Parathyroid adenoma (tissue), 2 donors: ENCODE measurements at regions not wholly inside any gene's neighbourhood (a gene's known extent, or its start where the extent isn't known, plus 50 kb on each side); places are given as distances from the start of the nearest gene placed in this dataset.

Source experiments
- H2AFZ ChIP-seq: fragments of 300-600 bp; sonication (generic); one replicate; pipeline ENCODE4 v1.7.0; 2017; ENCODE audit warnings: antibody characterized with exemption, mild to moderate bottlenecking
- H3K27ac ChIP-seq: fragments of 300-600 bp; sonication (generic); one replicate; pipeline ENCODE4 v1.7.0; 2017
- H3K27me3 ChIP-seq: fragments of 300-600 bp; sonication (generic); one replicate; pipeline ENCODE4 v1.7.0; 2017; ENCODE audit warnings: low read length; ENCODE audit not compliant: control insufficient read depth, insufficient read depth
- H3K36me3 ChIP-seq: fragments of 300-600 bp; sonication (generic); one replicate; pipeline ENCODE4 v1.7.0; 2017; ENCODE audit warnings: low read length; ENCODE audit not compliant: control insufficient read depth, insufficient read depth
- H3K4me1 ChIP-seq: fragments of 300-600 bp; sonication (generic); one replicate; pipeline ENCODE4 v1.7.0; 2017; ENCODE audit warnings: control low read depth
- H3K4me2 ChIP-seq: fragments of 300-600 bp; sonication (generic); one replicate; pipeline ENCODE4 v1.7.0; 2017; ENCODE audit warnings: low read length
- H3K4me3 ChIP-seq: fragments of 300-600 bp; sonication (generic); one replicate; pipeline ENCODE4 v1.7.0; 2017; ENCODE audit warnings: low read depth, low read length
- H3K79me2 ChIP-seq: fragments of 300-600 bp; sonication (generic); one replicate; pipeline ENCODE4 v1.7.0; 2017; ENCODE audit warnings: control low read depth
- H3K9ac ChIP-seq: fragments of 300-600 bp; sonication (generic); one replicate; pipeline ENCODE4 v1.7.0; 2017; ENCODE audit warnings: mild to moderate bottlenecking
- H3K9me3 ChIP-seq: fragments of 300-600 bp; sonication (generic); one replicate; pipeline ENCODE4 v1.7.0; 2017; ENCODE audit warnings: low read length; ENCODE audit not compliant: control insufficient read depth
- CTCF ChIP-seq: fragments of 300-600 bp; sonication (generic); IDR thresholded peaks from one replicate; pipeline ENCODE4 v1.7.0; 2017; ENCODE audit warnings: antibody characterized with exemption, mild to moderate bottlenecking
- donor health status: primary hyperparathyroidism.

GRCh38 chr12:77592836-77593235 lies 237.9 kb upstream of the NAV3 start:
- Histone ChIP-seq H3K27ac (no peak overlapping the region), H3K9ac (no peak overlapping the region), H3K9me3 (no peaks in the 10 kb centered on the region), H3K4me1 (no peaks in the 10 kb centered on the region), H2AFZ (no peak overlapping the region), H3K36me3 (no peaks in the 10 kb centered on the region), H3K4me2 (no peak overlapping the region), H3K4me3 (no peak overlapping the region), H3K27me3 (no peaks in the 10 kb centered on the region), H3K79me2 (no peaks in the 10 kb centered on the region)
- TF ChIP-seq CTCF = no peak

DNA sequence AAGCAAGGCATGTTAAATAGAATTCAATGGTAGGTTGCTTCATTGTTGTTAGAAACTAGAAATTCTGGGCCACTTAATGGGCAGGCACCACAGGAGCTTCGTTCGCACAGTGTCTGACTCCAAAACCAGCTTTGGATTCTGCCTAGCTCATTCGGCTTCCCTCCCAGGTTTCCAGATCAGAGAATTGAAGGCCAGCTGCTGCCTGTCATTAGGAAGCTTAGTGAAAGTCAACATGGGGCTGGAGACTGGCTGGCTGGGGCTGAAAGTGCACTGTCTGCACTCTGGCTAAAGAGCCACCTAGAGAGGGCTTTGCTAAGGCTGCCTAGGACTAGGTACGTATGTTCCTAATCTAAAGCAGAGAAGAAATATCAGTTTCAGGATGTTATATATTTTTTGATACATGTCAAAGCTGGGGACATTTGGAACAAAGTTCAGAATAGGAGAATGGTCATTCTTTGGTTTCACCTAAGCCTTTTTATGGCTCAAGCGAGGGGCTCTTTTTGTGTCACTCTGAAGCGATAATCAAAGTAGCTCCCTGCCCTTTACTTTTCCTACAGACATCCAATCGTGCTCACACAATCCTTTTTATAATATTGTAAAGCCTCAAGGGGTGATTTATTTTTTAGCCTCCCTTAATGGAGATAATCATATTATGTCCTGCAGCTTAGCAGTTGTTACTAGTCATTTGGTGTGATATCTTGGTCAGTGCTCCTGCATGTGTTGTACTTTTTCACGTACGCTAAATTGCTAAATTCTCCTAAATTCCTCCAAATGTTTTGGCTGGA lies 238.5 kb upstream of the NAV3 start:
- H2AFZ ChIP-seq = no peak overlapping the region
- no peaks in the 10 kb centered on the region for H3K36me3 ChIP-seq
- no peak for TF ChIP-seq CTCF
- no peak overlapping the region for H3K9ac ChIP-seq
- H3K9me3 ChIP-seq = no peaks in the 10 kb centered on the region
- H3K4me3 ChIP-seq = no peak overlapping the region
- H3K4me1 ChIP-seq = no peaks in the 10 kb centered on the region
- no peak overlapping the region for H3K4me2 ChIP-seq
- no peak overlapping the region for H3K27ac ChIP-seq
- H3K79me2 ChIP-seq = no peaks in the 10 kb centered on the region
- no peaks in the 10 kb centered on the region for H3K27me3 ChIP-seq

- Histone ChIP-seq H3K9ac (no peak overlapping the region), H3K4me2 (no peak overlapping the region), H3K36me3 (no peaks in the 10 kb centered on the region), H3K4me1 (no peaks in the 10 kb centered on the region), H3K9me3 (no peaks in the 10 kb centered on the region), H3K79me2 (no peaks in the 10 kb centered on the region), H2AFZ (no peak overlapping the region), H3K4me3 (no peak overlapping the region), H3K27ac (no peak overlapping the region), H3K27me3 (no peaks in the 10 kb centered on the region)
- no peak for TF ChIP-seq CTCF
Observed at GRCh38 chr12:77590306-77590705, 240.4 kb upstream of the NAV3 start.

GRCh38 chr12:77584860-77585259 lies 245.8 kb upstream of the NAV3 start:
- Histone ChIP-seq H3K79me2 (no peaks in the 10 kb centered on the region), H3K4me3 (no peak overlapping the region), H3K4me2 (no peak overlapping the region), H3K4me1 (no peaks in the 10 kb centered on the region), H3K27ac (no peak overlapping the region), H3K27me3 (no peaks in the 10 kb centered on the region), H2AFZ (no peak overlapping the region), H3K9ac (no peak overlapping the region), H3K36me3 (no peaks in the 10 kb centered on the region), H3K9me3 (no peaks in the 10 kb centered on the region)
- no peak for TF ChIP-seq CTCF
